DMS 273 treated with DMSO at 0.1 percent for 48 hours (cell line): ENCODE measurements at regions not wholly inside any gene's neighbourhood (a gene's known extent, or its start where the extent isn't known, plus 50 kb on each side); places are given as distances from the start of the nearest gene placed in this dataset.

Experiments
- DNase-seq: peaks from one replicate; lab custom pipeline; 2025; lab: John Stamatoyannopoulos, UW

DNA sequence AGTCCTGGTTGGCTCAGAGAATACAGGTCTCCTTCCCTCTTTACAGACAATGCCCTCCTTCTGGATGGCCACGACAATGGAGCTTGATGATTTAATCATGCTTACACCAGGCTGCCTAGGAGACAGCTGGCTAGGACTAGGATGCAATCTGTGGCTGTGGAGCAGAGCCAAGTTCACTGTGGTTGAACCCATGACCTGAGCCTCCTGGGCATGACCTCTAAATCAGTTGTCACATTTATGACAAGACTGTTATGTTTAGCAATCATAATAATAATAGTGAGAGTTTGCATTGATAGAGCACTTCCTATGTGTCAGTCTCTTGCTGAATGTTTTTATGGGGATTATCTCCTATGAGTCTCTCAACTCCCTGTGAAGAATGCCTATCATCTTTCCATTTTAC lies 244.1 kb downstream of the ICOS start:
- DNase-seq = peak; percentile 53

- DNase-seq = no peak
Measured at GRCh38 chr2:204183608-204184007, 247.0 kb downstream of the ICOS start.

DNA sequence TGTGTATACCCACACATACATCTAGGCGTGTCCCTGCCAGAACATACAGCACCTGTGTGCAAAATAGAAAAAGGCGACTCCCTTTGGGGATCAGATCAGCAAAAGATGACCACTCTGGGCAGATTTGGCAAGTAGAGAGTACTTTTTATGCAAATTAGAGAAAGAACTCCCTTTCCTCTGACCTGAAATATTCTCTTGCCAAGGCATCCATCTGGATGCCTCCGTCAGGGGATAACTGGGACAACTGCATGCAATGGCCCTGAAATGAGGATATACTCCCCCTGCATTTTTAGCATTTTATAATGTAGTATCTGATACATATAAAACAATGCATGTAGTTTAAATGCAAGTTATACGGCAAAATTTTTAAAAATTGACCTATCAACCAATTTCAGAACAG lies 247.7 kb downstream of the ICOS start:
- DNase-seq = no peak

DNA sequence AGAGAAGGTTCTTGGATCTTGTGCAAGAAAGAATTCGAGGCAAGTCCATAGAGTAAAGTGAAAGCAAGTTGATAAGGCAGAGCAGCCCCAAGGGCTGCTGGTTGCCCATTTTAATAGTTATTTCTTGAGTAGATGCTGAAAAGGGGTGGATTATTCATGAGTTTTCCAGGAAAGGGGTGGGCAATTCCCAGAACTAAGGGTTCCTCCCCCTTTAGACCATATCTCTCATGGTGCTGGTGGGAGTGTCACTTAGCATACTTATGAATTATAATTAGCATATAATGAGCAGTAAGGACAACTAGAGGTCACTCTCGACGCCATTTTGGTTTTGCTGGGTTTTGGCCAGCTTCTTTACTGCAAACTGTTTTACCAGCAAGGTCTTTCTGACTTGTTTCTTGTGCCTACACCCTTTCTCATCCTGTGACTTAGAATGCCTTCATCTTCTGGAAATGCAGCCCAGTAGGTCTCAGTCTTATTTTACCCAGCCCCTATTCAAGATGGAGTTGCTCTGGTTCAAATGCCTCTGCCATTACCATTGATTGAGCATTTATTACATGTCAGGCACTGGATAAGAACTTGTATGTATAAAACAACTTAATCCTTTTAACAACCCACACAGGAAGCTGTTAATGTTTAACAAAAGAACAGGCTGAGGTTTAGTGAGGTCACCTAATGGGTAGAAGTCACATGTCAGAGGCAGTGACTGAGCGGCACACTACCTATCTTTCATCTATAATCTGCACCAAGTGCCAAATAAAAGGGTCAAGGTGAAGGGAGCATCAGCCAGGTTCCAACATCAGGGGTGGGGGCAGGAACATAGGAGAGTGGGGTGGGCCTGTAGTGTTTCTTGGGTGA lies 250.9 kb downstream of the ICOS start:
- no peak for DNase-seq

GRCh38 chr2:204191574-204191973 lies 255.0 kb downstream of the ICOS start:
- no peak for DNase-seq

DNA sequence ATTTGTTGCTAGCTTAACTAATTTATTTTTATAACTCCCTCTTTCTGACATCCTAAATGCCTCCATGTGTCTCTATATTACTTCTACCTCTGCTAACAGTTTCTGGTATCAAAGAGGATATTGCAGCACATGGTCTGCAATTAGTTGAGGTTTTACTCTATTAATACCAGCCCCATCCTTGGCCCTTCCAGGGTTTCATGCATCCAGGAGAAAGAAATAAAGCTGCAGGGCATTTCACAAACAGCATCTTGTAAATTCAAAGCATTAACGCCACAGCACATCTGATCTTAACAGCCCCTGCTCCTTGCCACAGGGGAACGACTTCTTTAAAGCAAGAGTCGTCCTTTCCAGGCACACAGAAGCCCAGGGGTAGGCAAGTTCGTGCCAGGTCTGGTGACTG lies 258.9 kb downstream of the ICOS start:
- DNase-seq = no peak

DNA sequence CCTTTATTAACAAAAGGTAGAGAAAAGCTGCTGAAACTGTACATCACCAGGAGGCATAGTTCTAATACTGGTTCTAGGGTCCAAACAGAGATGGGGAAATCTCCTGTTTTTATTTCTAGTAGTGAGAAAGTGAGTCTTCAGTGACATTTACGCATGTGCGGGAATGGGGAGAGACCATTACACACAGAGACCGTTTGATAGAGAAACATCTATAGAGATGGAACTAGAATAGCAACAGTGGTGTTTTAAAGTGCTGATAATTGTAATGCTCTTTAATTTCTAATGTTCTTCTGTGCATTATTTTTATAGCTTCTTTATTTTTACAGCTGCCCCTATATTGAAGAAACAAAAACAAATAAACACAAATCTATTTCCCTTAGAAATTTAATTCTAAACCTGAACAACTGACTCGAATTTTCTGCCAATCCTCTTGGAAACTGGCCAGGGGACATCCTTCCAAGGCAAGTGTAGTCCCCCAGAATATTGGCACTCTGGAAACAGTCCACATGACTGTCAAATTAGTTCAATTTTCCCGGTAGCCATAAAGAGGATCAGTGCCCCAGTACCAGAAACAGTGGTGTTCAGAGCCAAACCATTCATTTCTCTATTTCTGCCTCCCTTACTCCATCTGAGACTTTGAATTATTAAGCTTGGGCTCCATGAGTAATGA lies 260.9 kb downstream of the ICOS start:
- DNase-seq = no peak

- no peak for DNase-seq
Measured at GRCh38 chr2:204199357-204199756, 262.8 kb downstream of the ICOS start.

GRCh38 chr2:204201507-204201906 lies 264.9 kb downstream of the ICOS start:
- DNase-seq = no peak

DNA sequence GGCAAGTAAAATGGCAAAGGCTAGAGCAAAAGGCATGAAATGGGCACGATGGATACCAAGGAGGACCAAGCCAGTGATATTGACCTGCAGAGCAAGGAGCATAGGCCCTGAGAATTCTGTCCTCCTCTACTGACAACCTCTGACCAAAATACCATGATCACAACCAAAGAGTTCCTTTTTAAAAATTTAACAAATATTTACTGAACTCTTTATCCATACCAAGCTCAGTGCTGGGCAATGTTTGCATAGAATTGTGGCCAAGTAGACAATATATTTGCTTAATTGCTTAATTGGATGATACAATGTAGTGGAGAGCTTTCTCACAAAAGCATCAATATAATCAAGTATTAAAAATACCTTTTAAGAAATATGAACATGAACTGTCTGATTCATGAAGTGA lies 265.7 kb downstream of the ICOS start:
- no peak for DNase-seq

DNA sequence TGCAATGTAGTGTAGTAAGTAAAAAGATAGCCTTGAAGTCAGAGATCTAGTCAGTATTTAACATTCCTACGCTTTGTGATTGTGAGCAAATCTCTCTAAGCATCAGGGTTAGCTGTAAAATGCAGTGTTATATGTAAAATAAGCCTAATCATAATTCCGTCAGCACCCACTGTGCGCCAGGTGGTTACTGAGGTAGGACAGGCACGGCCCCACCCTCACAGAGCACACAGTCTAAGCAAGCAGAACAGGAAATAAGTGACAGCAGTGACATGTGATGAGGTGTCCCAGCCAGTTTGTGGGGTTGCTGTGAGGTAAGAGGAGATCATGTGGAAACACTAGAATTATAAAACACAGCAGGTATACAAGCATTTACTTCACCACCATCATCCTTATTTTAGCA lies 267.1 kb downstream of the ICOS start:
- no peak for DNase-seq

DNA sequence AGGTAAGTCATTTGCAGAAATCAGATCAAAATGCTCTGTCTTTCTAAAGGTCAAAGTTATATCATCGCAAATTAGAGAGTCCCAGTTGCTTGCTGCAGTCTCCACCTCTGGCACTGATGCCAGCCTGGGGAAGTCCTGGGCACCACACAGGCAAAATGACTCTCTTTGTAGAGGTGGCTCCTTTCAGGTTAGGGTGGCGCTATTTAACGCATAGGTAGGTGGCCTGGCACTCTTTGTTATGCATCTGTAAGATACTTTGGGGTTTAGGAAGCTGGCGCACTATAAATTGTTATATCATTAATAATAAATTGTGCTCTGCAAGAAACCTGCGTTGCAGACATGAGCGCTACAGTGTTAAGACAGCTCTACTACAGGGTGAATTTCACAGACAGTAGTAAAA lies 268.5 kb downstream of the ICOS start:
- no peak for DNase-seq

DNA sequence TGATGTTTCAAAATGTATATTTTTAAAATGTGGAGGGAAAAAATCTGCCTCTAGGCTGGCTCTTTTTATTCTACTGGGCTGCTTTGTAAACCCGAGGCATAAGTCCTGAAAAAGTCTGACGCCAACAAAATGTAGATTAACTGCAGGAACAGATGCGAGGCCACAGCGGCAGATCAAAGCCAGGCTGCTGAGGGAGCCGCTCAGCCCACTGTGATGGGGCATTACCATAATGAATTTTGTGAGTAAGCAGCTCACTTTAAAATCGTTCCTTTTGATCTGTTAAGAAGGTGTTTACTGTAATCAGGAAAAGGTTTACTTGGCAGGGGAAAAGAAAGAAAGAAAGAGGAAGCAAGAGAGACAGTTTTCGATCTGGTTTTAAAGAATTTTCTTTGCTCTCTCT lies 269.0 kb downstream of the ICOS start:
- DNase-seq = peak; percentile 11

- no peak for DNase-seq
Measured at GRCh38 chr2:204207866-204208265, 271.3 kb downstream of the ICOS start.

DNA sequence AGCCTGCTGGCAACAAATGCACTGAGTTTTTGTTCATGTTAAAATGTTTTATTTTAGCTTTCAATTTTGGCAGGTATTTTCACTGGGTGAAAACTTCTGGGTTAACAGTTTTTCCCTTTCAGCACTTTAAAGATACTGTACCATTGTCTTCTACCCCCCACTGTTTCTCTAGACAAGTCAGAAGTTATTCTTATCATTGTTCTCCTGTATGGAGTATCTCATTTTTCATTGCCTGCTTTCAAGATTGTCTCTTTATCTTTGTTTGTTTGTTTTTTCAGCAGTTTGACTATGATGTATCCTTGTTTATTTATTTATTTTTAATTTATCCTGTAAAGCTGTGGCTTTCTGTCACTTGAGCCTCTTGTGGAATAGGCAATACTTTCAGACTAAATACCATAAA lies 277.0 kb downstream of the ICOS start:
- no peak for DNase-seq

DNA sequence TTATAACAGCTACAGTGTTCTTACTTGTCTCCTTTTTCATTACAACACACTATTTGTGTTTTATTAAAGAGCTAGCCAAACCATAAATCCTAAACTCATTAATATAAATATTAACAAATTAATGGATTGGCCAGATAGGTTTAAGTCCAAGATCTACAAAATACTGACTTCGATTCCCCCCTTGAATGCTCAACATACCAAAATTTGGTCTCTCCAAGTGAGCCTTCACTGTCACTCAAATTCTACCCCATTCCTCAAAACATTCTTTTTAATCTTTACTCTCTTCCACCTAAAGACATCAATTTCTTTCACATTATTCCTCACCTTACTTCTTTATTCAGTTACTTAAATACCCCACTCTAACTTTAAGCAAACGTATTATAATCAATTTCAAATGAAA lies 281.5 kb downstream of the ICOS start:
- DNase-seq = no peak

GRCh38 chr2:204219196-204219595 lies 282.6 kb downstream of the ICOS start:
- no peak for DNase-seq

GRCh38 chr2:204220896-204221295 lies 284.3 kb downstream of the ICOS start:
- DNase-seq = no peak

DNA sequence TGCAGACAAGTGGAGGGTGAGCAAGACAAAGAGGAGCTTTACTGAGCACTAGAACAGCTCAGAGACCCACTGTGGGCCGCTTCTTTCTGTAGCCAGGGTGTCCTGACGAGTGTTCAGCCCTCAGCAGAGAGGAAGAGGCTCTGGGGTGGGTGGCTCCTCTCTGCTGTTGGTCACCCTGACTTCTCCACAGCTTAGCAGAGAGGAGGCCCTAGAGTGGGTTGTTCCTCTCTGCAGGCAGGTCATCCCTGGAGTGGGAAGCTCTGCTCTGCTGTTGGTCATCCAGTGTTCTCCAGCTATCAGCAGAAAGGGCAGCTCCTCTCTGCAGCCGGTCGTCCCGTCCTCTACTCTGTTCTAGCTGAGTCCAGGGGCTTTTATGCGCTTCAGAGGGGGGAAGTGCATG lies 286.5 kb downstream of the ICOS start:
- no peak for DNase-seq

- no peak for DNase-seq
Measured at GRCh38 chr2:204223544-204223943, 287.0 kb downstream of the ICOS start.

DNA sequence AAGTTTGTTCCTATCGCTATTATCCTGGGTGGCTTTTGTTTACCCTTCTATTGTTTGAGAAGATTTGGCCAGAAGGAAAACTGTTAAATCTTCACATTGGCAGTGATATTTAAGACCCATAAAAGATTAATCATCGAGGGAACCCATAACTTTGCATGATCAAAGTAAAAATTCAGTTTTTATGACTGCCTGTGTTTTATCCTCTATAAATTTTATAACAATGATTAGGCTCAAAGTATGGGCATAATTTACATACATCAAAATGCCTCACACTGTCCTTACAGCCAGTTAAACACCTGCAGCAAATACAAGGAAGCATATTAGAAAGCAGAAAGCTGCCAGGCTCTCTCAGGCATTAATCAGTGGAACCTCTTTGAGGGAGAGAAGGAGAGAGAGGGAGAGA lies 289.1 kb downstream of the ICOS start:
- DNase-seq = no peak

GRCh38 chr2:204226305-204226880 lies 289.8 kb downstream of the ICOS start:
- no peak for DNase-seq

GRCh38 chr2:204228169-204228886 lies 291.8 kb downstream of the ICOS start:
- DNase-seq = no peak
